Neural cell (in vitro differentiated cells): ENCODE measurements at regions not wholly inside any gene's neighbourhood (a gene's known extent, or its start where the extent isn't known, plus 50 kb on each side); places are given as distances from the start of the nearest gene placed in this dataset.

Experiments used
- CTCF ChIP-seq: fragments of 450-650 bp; IDR thresholded peaks from 2 replicates; pipeline ENCODE4 v1.5.1; 2014; ENCODE audit warnings: antibody characterized with exemption, mild to moderate bottlenecking, moderate library complexity; ENCODE audit not compliant: poor library complexity, severe bottlenecking
- POLR2AphosphoS5 ChIP-seq: IDR thresholded peaks from 2 replicates; pipeline ENCODE4 v1.6.1; 2012

- TF ChIP-seq CTCF (no peak), POLR2AphosphoS5 (no peak)
These were observed 59.8 kb upstream of the PLEKHG4B start for GRCh38 chr5:32165-32564.
